ENCODE measurements at regions not wholly inside any gene's neighbourhood (a gene's known extent, or its start where the extent isn't known, plus 50 kb on each side); places are given as distances from the start of the nearest gene placed in this dataset.

DNA sequence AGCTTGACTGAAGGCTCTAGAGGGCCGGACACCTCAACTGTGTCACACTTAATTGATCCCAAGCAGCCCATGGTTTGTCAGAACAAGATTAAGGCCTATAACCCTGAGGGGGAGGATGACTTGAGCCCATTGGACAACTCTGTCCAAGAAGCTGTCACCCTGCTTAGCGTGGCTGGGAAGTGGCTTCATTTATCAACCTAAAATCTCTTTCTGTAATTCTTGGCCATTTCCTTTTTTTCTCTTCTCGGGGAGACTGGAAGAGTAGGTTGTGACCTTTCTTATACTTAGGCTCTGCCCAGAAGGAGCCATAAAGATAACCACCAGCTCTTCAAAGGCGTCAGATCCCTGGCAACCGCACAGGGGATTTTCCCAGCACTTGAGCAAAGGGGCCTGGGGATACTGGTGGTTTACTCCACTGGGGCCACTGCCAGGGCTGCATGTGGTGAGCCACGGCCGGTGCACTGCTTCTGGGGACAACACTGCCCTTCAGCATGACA, 265.5 kb downstream of the CYRIA start:
- no peak overlapping the region for H4K91ac ChIP-seq (ENCODE audit: insufficient read depth, low read depth, low read length)
- no peaks in the 10 kb centered on the region for H3K36me3 ChIP-seq (ENCODE audit: control insufficient read depth, insufficient read depth, low read length)

More for the DNA sequence above, 265.5 kb downstream of the CYRIA start:
- no peak overlapping the region for H2AK5ac ChIP-seq (ENCODE audit: low read depth, low read length)
- H2BK5ac ChIP-seq (ENCODE audit: low read depth, low read length, poor library complexity, severe bottlenecking) = no peak overlapping the region
- H3K79me1 ChIP-seq (ENCODE audit: low read depth in 1 of 2, low read length in 2 of 2) = no peaks in the 10 kb centered on the region
- H3K56ac ChIP-seq (ENCODE audit: extremely low read depth, insufficient read depth, low read length) = no peak overlapping the region
- CTCF ChIA-PET = no interaction called here
- H4K5ac ChIP-seq (ENCODE audit: low read depth, low read length) = no peak overlapping the region
- H3K9me3 ChIP-seq (ENCODE audit: control insufficient read depth, insufficient read depth, low read length) = peaks cover 31% of the 10 kb centered on the region
- no peak overlapping the region for H3K14ac ChIP-seq (replicated peaks; ENCODE audit: low read depth, low read length)
- in situ Hi-C loops (cut with MboI; ENCODE audit: low sequenced_read_pairs) = no loop called here
- H3K4me2 ChIP-seq (ENCODE audit: low read depth, low read length) = no peak overlapping the region
- no peak overlapping the region for H2BK15ac ChIP-seq (ENCODE audit: low read depth, low read length)
- no peaks in the 10 kb centered on the region for H4K20me1 ChIP-seq (ENCODE audit: insufficient read depth, low read length)
- no peak overlapping the region for H4K8ac ChIP-seq (ENCODE audit: low read depth in 2 of 2, low read length in 2 of 2)
- dilution Hi-C loops (cut with HindIII; ENCODE audit: low sequenced_read_pairs, unreplicated experiment) = no loop called here
- no peak overlapping the region for H2BK120ac ChIP-seq (ENCODE audit: low read depth, low read length)
- H3K4ac ChIP-seq (ENCODE audit: low read depth, low read length) = no peak overlapping the region
- H3K9me1 ChIP-seq (ENCODE audit: insufficient read depth, low read length) = no peaks in the 10 kb centered on the region
- H2AFZ ChIP-seq (replicated peaks; ENCODE audit: low read length, poor library complexity) = no peak overlapping the region
- no peaks in the 10 kb centered on the region for H3K27me3 ChIP-seq (ENCODE audit: control insufficient read depth, insufficient read depth, low read length)
- no peak overlapping the region for H3K23ac ChIP-seq (ENCODE audit: low read depth, low read length)
- TF ChIP-seq SMC3 (IDR thresholded peaks at IDR 0.05; ENCODE audit: low read depth, low read length) (no peak), RAD21 (IDR thresholded peaks at IDR 0.05; ENCODE audit: low read length) (no peak), MXI1 (IDR thresholded peaks at IDR 0.05; ENCODE audit: borderline replicate concordance, low read depth, low read length) (no peak), CEBPB (IDR thresholded peaks at IDR 0.05; ENCODE audit: low read depth, low read length) (no peak), CHD1 (IDR thresholded peaks at IDR 0.05; ENCODE audit: low read depth, low read length) (no peak)
- intact Hi-C loops (cut with micrococcal nuclease) = no loop called here
- POLR2A ChIA-PET (ENCODE audit: unreplicated experiment) = no interaction called here
- H2AK9ac ChIP-seq (replicated peaks; ENCODE audit: low read depth, low read length, poor library complexity) = no peak overlapping the region
- H3K4me3 ChIP-seq (ENCODE audit: insufficient read depth, low read depth, low read length) = no peak overlapping the region
- DNase-seq = no peak
- H3K27ac ChIP-seq (ENCODE audit: insufficient read depth, low read length) = no peak overlapping the region
- no peaks in the 10 kb centered on the region for H3K4me1 ChIP-seq (ENCODE audit: control insufficient read depth, insufficient read depth, low read length)
- WGBS, 2 experiments (ENCODE audit: extremely low coverage in 2 of 2, insufficient read length in 1 of 2) = 0% methylated on average over 2 of the region's 7 CpGs; no CpG with 5 or more reads in 1 of the 2 experiments
- no peak overlapping the region for H3K18ac ChIP-seq (ENCODE audit: low read depth, low read length)
- no peak for ATAC-seq (ENCODE audit: low read depth)
- BruUV-seq (replicated peaks) = no TSS peak
- H2BK20ac ChIP-seq (ENCODE audit: low read depth, low read length) = no peak overlapping the region
- no peak overlapping the region for H3K9ac ChIP-seq (ENCODE audit: low read depth, low read length)

All from IMR-90 (cell line).